Suppressor macrophage treated with lipopolysaccharide for 1 hour (primary cell): ENCODE measurements at regions not wholly inside any gene's neighbourhood (a gene's known extent, or its start where the extent isn't known, plus 50 kb on each side); places are given as distances from the start of the nearest gene placed in this dataset.
A peak's percentile ranks its signal among the peaks of the same experiment; 100 is the strongest.

ENCODE experiments used
- DNase-seq, 3 donors: peaks; one replicate each; pipeline ENCODE4 v3.0.0-alpha.2; 2020 to 2022

GRCh38 chr16:86286991-86287663 lies 223.2 kb upstream of the FOXF1 start:
- no peak for DNase-seq

DNA sequence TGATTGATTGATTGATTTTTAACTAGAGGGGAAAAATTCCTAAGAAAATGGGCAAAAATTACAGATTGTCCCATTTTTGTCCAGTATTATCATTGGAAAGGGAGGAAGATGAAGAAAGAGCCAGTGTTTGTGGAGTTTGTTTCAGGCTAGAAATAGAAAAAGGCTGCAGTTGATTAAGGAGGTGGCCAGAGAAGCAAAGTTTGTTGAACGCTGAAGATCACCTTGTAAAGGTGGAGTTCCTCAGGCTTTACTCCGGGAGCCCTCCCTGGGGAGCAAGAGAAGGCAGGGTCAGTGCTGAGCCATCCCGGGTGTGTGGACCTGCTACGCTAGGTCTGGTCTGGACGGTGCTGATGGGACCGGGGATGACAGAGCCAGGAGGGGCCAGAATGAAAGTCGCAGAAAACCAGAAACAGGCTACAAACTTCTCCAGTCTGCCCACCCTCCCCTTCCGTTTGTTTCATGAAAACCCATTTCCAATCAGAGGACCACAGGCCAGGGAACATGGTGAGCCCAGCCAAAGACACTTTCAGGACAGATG lies 222.6 kb upstream of the FOXF1 start:
- no peak for DNase-seq

DNA sequence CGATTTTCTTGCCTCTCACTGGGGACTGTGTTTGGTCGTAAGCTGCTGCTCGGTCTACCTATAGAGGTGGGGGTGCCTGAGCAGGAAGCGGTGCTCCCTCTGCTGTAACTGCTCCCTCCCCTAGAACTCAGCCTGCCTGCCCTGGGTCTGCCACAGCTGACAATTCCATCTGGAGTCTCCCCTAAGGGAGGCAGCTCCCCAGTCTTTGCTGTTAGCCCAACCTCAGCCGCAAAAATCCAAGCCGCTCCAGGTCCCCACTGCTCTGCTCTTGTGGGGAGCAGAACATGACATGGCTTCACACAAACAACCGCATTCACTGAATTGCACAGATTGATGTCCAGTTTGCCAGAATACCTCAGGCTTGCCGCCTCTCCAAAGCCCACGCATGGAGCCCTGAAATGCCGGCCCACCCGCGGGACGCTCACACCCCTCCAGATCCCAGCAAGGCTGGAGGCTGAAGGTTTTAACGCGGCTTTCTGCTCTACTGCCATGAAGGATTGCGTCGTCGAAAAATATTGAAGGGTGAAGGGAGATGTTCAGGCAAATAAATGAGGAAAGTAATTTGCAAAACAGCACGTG lies 221.5 kb upstream of the FOXF1 start:
- DNase-seq = no peak

DNA sequence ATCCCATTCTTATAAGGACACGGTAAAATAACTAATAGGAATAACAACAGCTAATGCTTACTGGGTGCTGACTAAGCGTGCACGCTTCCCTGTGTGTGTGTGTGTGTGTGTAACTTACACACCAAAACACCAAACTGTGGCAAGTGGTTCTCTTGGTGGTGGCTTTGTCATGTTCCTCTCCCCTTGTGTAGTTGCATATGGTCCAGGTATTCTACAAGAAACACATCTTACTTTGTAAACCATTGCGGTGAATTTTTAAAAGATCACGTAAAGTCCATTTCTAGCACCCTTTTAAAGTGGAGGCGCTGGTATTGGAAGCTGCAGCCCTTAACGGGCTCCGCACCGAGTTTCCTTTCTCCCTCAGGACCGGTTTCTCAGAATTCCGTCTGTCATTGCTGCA lies 221.0 kb upstream of the FOXF1 start:
- no peak for DNase-seq

DNA sequence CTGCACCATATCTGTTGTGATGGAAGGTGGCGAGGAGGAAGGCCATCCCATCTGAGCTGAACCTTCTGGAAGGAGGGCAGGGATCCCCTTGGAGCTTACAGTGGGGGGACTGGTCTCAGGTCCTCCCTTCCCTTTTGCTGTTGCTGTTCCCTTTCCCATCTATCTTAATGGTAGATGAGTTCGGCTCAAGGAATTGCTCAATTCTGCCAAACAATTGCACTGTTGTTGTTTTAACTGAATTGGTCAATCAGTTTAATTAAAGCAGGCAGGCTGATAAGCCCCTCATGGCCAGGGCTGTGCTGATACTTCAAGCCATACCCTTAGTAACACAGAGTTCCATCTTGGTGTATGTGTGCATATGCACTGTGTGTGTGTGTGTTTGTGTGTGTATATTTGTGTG lies 220.4 kb upstream of the FOXF1 start:
- DNase-seq = no peak

- no peak for DNase-seq
These were observed 218.8 kb upstream of the FOXF1 start for GRCh38 chr16:86291491-86291890.

- no peak for DNase-seq
These were observed 218.1 kb upstream of the FOXF1 start for GRCh38 chr16:86292171-86292775.

GRCh38 chr16:86292942-86293341 lies 217.4 kb upstream of the FOXF1 start:
- peak in 1 of 3 donors; percentile 6 for DNase-seq

DNA sequence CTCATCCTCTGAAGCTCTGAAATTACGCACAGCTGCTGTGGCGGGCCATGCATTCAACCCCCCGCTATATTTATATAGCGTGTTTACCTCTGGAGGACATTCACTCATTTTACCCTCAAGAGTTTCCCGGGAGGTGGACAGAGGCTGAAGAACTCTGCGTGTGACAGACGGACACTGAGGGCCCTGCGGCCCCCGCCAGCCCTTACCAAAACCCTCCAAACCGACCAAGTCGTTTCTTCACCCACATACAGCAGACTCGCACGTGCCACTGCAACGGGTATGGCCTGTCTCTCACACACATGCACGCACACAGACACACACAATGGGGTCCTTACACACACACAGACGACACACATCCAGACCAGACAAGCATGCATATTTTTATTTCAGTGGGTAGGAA lies 216.4 kb upstream of the FOXF1 start:
- no peak for DNase-seq

GRCh38 chr16:86294535-86295196 lies 215.7 kb upstream of the FOXF1 start:
- DNase-seq = no peak

- DNase-seq = no peak
These were observed 214.1 kb upstream of the FOXF1 start for GRCh38 chr16:86296256-86296655.

DNA sequence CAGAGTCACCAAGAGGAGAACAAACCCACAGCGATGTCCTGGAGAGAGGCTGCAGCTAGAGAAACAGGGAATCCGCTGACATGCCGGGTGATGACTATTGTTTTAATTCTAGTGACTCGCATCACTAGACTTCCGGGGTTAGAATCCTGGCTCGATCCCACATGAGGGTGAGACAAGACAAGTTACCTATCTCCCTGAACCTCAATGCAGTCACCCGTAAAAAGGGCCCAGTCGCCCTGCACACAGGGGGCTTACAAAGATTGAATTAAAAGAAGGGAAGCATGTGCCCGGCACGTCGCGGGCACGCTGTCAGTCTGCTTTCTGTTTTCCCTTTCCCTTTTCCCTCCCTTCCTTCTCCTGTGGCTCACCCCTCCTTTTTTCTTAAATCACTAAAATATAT lies 212.9 kb upstream of the FOXF1 start:
- peak in 1 of 3 donors; percentile 7 for DNase-seq

DNA sequence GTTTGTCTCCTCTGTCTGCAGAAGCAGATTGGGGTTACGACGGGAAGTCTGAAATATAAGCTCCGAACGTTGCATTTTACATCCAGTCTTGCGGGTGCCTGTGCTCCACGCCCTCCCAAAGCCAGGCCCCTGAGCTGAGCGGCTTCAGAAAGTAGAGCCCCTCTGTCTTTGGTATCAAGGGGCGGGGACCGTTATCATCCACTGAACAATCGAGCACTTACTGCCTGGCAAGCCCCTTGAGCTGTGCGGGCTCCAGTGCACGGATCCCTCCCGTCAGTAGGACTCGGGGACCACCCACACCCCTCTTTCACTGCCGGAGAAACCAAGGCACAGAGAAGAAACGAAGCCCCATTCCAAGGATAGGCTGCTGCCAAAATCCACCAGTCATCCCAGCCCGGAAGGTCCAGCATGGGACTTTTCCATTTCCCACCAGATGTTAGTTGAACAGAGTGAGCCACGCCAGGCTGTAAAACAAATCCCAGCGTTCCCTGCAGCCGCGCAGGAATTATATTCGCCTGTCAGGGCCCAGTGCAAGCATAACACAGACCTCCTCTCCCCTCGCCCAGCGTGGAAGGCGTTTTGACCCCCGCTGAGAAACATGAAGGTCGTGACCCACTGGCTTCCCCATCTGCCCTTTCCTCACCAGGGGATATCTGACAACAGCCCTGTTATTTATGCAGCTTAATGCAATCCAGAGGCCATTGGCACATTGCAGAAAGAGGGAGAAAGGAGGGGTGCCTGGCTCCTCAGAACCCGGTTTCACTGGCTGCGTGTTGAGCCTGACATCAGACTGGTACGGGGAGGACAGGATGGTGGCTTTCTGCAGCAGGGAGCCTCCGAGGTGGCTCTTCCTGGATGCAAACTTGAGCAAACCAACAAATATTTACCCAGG lies 212.2 kb upstream of the FOXF1 start:
- no peak for DNase-seq

DNA sequence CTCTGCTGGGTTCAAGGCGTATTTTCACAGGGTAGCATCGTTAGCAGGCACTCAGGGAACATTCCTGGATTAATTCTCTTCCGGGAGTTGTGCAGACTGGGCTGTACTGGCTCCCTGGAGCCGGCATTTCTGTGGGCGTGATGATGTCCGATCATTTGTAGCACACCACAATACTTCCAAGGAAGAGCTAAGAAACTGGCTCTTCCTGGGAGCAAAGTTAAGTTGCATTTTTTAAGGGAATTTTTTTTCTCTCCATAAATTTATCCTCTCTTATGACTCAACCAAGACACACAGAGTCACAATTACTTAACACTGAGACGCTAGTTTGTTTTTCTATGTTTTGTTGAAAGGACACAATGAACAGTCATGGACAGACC lies 211.6 kb upstream of the FOXF1 start:
- no peak for DNase-seq

DNA sequence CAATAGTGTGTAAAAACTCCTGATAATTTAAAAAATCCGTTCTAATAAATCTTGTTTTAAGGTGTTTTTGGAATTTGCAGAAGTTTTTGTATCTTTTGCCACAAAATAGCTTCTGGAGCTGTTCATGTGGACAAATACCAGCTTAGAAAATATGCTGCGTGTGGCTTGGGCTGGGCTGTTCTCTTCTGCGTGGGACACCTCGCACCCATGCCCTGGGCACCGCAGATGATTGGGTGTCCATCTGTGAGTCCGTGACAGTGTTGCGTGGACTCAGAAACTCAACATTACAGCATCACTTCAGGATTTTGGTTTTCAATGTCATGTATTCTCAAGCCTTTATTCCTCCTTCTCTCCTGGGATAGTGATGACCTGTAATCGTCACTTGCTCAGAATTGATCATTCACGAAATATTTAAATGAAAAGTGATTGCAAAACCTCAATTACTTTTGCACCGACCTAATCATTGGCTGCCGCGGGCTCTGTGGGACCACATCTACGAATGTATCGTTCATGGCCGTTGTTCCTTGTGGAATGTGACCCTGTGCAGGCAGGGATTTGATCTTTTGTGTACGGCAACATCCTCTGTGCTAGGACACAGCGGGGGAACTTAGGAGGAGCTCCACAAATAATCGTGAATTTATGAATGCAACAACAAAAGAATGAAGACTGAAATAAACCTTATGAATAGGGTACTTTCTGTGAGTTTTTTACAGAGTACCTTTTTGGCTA lies 210.3 kb upstream of the FOXF1 start:
- no peak for DNase-seq

DNA sequence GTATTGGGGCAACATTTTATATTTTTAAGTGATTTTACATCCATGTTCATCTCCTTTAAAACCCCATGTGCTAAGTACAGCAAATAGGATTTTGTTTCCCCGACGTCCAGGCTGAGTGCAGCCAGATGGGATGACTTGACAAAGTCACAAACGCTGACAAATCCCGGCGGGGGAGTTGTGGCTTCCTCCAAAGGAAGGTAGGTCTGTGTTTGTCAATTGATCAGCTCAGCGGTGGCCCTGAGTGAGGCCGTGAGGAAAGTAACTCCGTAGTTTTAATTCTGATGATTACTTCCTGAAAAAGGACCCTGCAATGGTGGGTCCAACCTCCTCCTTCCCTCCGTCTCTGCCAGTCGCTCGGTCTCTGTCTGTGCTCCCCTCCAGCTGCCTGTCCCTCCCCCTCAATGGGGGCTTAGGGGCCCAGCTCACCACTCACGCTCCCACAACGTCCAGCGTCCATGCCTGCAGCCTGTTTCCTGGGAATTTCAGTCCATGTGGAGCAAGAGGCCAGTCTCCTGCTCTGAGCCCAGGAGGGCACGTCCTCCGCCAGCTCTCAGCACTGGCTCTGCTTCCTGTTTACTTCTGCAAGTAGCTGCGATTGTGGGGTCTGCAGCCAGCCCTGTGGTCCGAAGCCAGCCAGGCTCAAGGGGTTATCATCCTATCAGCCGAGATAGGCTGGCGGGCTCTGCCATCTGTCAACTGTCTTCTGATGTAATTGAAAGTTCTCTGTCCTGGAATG lies 209.4 kb upstream of the FOXF1 start:
- peak in 1 of 3 donors; percentile 19 for DNase-seq

DNA sequence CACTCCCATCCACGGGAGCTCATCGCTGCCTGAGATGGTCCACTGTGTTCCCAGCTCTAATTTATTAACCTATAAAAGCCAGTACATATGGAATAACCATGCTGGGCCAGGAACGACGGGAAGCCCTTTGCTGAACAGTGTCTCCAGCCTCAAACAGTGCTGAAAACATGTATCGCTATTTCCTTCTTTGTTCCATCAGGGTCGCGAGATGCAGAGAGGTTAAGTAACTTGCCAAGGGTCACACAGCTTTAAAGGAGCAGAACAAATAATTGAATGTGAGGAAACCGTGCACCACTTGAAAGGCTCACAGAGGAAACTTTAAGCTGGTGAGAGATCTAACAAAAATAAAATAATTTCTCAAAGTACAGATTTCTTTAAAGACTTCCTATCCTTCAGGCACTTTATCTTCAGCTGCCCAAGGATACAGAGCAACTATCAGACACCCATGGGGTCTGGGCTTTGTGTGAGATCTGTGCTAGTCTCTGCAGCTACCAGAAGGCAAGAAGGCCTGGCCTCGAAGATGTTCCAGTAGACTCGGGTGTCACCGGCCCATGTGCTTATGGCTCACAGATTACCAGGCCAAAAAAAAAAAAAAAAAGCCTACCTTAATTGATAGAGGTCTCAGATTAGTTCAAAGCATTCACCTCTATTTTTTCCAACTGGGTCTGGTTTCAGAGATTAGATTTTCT lies 207.8 kb upstream of the FOXF1 start:
- DNase-seq = no peak

GRCh38 chr16:86303787-86304678 lies 206.3 kb upstream of the FOXF1 start:
- DNase-seq = no peak

- no peak for DNase-seq
These were observed 205.5 kb upstream of the FOXF1 start for GRCh38 chr16:86304868-86305267.

DNA sequence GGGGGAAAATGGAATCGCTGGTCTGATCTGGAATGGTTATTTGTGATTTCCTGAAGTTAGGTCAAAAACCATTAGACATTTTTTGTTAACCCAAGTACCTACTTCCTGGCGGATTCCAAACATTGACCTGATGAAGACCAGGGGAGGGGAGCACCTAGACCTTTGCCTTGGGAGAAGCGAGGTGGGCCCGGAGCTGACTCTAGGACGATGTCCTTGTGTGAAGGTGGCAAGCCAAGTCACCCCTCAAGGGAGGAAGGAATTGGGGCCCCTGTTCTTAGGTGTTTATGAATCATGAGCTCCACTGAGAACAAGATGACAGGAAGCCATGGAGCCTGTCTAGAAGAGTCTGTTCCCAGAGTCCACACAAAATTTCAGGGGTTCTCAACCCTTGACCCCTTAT lies 204.9 kb upstream of the FOXF1 start:
- no peak for DNase-seq
